GM18858 (cell line): ENCODE measurements at regions not wholly inside any gene's neighbourhood (a gene's known extent, or its start where the extent isn't known, plus 50 kb on each side); places are given as distances from the start of the nearest gene placed in this dataset.
"Not testable (repeated sequence)": the region's sequence is repeated elsewhere in the genome, so short reads cannot be mapped to it uniquely, and the experiment has no call there.

ENCODE experiments used
- ATAC-seq: cut with Tn5 transposase; IDR thresholded peaks from one replicate; pipeline ENCODE4 v1.9.1; 2021; ENCODE audit not compliant: unreplicated experiment

GRCh38 chr3:148534089-148534988, 163.4 kb upstream of the AGTR1 start:
- ATAC-seq = no peak

- ATAC-seq = no peak
These were observed 162.7 kb upstream of the AGTR1 start for GRCh38 chr3:148535001-148535400.

- ATAC-seq = no peak
These were observed 157.4 kb upstream of the AGTR1 start for GRCh38 chr3:148540266-148540665.

DNA sequence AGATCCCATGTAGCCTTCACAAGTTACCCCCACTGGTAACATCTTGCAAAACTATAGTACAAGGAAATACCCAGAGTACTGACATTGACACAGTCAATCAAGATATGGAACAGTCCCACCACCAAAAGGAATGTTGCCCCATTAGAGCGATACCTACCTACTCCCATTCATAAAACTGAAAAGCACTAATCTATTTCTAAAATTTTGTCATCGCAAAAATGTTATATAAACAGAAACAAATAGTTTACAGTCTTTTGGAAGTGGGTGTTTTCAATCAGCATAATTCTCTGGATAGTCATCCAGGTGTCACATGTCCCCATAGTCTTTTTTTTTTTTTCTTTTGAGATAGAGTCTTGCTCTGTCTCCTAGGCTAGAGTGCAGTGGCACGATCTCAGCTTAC, 156.9 kb upstream of the AGTR1 start:
- ATAC-seq = no peak

DNA sequence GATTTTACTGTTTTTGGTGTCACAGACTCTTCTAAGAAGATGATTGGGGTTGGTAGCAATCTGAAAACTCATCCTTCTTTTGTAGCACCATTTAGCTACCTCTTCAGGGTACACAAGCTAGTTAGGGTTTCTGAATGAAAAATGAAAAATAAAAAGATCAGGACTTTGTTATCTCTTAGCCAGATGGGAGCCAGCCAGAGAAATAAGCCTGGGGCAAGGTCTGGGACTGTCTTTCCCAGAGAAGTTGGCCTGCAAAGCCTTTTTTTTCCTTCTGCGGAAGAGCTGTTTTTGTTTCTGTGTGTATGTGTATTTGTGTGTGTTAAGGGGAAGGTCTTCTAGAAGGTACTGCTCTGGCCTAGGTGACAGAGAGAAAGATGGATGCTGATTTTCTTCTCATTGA, 150.7 kb upstream of the AGTR1 start:
- ATAC-seq = no peak

DNA sequence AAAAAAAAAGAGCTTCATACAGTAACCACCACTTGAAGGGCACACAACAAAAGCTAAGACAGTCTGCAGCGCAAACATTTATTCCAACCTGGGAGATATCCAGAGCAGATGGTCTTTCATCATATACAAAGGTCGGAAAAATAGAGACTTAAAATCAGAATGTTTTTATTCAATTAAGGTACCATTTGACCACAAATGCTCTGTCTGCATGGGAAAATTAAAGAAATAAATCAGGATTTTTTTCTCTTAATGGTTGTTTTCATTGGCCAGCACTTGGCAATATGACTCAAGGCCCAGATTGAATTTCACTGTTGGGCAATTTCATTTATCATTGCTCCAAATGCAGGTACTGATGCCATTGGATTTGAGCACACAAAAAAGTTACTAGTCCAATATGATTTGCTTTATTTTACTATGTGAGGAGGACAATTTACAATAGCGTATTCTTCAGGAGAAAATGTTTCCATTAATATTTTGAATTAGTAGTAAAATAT, 145.9 kb upstream of the AGTR1 start:
- no peak for ATAC-seq

GRCh38 chr3:148554367-148554766, 143.3 kb upstream of the AGTR1 start:
- no peak for ATAC-seq

- ATAC-seq = no peak
These were observed 141.0 kb upstream of the AGTR1 start for GRCh38 chr3:148556664-148557063.

DNA sequence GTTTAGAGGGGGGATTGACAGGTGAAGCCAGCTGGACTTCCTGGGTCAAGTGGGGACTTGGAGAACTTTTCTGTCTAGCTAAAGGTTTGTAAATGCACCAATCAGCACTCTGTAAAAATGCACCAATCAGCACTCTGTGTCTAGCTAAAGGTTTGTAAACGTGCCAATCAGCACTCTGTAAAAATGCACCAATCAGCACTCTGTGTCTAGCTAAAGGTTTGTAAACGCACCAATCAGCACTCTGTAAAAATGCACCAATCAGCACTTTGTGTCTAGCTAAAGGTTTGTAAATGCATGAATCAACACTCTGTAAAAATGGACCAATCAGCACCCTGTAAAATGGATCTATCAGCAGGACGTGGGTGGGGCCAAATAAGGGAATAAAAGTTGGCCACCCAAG, 120.1 kb upstream of the AGTR1 start:
- ATAC-seq = not testable (repeated sequence)

GRCh38 chr3:148582126-148582525, 115.6 kb upstream of the AGTR1 start:
- ATAC-seq = no peak

DNA sequence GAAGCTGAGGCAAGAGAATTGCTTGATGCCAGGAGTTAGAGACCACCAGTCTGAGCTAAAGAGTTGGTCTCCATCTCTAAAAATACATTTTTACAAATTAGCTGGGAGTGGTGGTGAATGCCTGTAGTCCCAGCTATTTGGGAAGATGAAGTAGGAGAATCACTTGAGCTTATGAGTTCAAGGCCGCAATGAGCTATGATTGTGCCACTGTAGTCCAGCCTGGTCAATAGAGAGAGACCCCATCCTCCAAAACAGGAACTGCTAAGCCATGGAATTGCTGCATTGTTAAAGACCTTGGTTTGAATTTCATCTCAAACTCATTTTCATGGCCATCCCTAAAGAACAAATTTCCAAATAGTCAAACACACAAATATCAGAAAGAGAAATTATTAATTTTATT, 113.9 kb upstream of the AGTR1 start:
- ATAC-seq = no peak

DNA sequence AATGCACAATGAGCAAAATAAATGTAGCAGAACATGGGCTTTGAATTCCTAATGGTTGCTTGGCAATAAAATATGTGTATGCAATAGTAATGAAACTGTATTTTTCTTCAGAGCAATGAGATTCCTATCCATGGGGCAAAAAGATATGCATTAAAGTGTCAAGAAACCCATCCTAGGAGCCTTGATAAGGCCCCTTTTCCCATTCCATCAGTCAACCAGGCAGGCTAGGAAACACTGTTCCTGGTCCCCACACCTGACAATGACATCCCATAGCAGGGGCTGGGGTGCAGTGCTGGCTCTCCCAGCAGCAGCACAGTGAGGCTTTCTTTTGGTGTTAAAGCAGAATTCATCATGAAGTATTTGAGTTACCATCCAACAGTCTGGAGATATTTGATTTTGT, 113.3 kb upstream of the AGTR1 start:
- no peak for ATAC-seq

GRCh38 chr3:148585671-148586379, 111.9 kb upstream of the AGTR1 start:
- no peak for ATAC-seq

DNA sequence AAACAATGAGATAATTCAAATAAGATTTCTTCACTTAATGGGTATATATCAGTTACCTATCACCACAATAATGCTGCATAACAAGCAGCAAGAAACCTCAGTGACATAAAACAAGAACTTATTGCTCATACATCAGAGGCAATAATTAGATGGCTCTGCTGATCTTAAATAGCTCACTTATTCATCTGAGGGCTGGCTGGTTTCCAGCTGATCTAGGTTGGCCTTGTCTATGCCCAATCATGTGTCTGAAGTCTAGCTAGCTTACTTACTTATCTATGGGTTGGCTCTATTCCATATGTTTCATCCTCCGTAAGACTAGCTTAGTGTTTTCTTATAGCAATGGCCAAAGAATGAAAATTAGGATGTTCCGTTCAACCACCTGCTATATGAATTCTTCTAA, 109.4 kb upstream of the AGTR1 start:
- no peak for ATAC-seq

- no peak for ATAC-seq
These were observed 106.2 kb upstream of the AGTR1 start for GRCh38 chr3:148591525-148591924.

GRCh38 chr3:148598619-148599018, 99.1 kb upstream of the AGTR1 start:
- no peak for ATAC-seq

DNA sequence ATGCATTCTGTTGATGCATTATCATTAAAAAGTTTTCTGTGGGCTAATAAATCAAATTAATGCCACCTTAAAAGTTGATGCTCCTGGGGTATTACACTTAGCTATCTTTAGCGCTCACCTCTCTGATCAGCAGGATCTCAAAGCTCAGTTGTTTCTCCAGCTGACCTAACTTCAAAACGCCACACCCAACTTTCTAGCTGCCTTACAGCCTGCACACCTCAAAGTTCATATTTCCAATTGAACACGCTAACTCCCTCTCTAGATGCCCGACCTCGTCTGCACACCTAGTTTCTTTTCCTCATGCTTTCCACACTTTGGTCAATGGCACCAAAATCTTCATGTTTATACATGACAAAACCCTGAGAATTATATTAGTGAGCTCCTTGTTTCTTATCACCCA, 98.2 kb upstream of the AGTR1 start:
- no peak for ATAC-seq

GRCh38 chr3:148600440-148600839, 97.3 kb upstream of the AGTR1 start:
- no peak for ATAC-seq

DNA sequence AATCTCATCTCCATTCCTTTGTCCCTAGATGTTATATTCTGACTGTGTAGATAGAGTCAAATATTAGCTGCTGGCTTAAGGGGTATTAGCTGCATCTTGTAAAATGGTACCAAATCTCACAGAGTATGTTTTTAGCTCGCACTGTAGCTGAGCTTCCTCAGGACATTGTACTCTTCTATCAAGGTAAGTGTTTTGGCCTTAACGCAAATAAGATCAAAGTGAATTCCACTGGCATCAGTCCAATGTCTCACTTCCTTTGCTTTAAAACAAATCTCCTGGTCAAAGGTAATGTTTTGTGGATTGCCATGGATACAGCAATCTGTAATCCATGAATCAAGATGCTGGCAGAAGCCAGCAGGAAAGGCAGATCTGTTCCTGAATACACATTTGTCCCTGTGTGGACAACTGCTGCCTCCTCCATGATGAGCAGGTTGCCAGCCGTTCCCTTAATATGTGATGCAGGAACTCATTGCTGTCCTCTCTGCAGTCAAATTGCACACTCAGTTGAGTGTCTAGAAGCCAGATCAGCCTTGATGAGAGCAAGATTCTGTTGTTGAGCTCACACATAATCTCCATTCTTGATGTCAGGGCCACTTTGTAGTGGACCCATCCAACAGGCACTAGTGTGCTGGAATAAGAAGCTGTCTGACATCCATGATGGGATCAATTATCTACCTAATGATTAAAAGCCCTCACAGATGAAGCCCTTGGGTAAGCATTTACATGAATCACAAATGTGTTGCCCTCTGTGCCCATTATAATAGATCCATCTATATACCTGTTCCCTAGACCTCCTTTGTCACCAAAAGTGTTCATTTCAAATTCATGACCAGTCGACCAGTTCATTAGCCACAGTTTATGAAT, 96.6 kb upstream of the AGTR1 start:
- no peak for ATAC-seq

- no peak for ATAC-seq
These were observed 95.7 kb upstream of the AGTR1 start for GRCh38 chr3:148601766-148602685.
